GM23338 (cell line): ENCODE measurements at regions not wholly inside any gene's neighbourhood (a gene's known extent, or its start where the extent isn't known, plus 50 kb on each side); places are given as distances from the start of the nearest gene placed in this dataset.

ENCODE experiments used
- ATAC-seq: fragments of 200-7000 bp; cut with Tn5 transposase; 3 replicates; pipeline ENCODE4 v1.9.1; 2020
- DNase-seq: peaks from one replicate; pipeline ENCODE4 v3.0.0-alpha.2; 2015; ENCODE audit warnings: low spot score
- H2AFZ ChIP-seq: fragments of 200-600 bp; sonication (generic); 2 replicates; pipeline ENCODE4 v1.8.0; 2016; ENCODE audit warnings: antibody characterized with exemption, mild to moderate bottlenecking, moderate library complexity
- H3F3A ChIP-seq: fragments of 200-600 bp; sonication (generic); replicated peaks from 2 replicates; pipeline ENCODE4 v1.8.0; 2017; ENCODE audit warnings: antibody characterized with exemption, mixed run types, low read depth
- H3K27ac ChIP-seq: fragments of 200-600 bp; sonication (generic); 2 replicates; pipeline ENCODE4 v1.6.1; 2016; ENCODE audit warnings: low read depth
- H3K27me3 ChIP-seq: fragments of 200-600 bp; sonication (generic); 2 replicates; pipeline ENCODE4 v1.8.0; 2016; ENCODE audit warnings: mild to moderate bottlenecking, mixed run types, moderate library complexity; ENCODE audit not compliant: insufficient read depth
- H3K36me3 ChIP-seq: fragments of 200-600 bp; sonication (generic); 2 replicates; pipeline ENCODE4 v1.8.0; 2016; ENCODE audit warnings: mild to moderate bottlenecking; ENCODE audit not compliant: insufficient read depth
- H3K4me1 ChIP-seq: fragments of 200-600 bp; sonication (generic); 2 replicates; pipeline ENCODE4 v1.8.0; 2016; ENCODE audit warnings: mild to moderate bottlenecking, moderate library complexity; ENCODE audit not compliant: insufficient read depth
- H3K4me2 ChIP-seq: fragments of 200-600 bp; sonication (generic); 2 replicates; pipeline ENCODE4 v1.7.1; 2017; ENCODE audit warnings: mixed run types
- H3K4me3 ChIP-seq: fragments of 200-600 bp; sonication (generic); 2 replicates; pipeline ENCODE4 v1.6.1; 2016; ENCODE audit warnings: mixed run types
- H3K79me2 ChIP-seq: fragments of 200-600 bp; sonication (generic); replicated peaks from 2 replicates; pipeline ENCODE4 v1.8.0; 2017; ENCODE audit warnings: mild to moderate bottlenecking; ENCODE audit not compliant: insufficient read depth
- H3K9me2 ChIP-seq: fragments of 200-600 bp; sonication (generic); 2 replicates; pipeline ENCODE4 v1.8.0; 2017; ENCODE audit not compliant: insufficient read depth
- H4K20me1 ChIP-seq: fragments of 200-600 bp; sonication (generic); replicated peaks from 2 replicates; pipeline ENCODE4 v1.8.0; 2017; ENCODE audit warnings: mild to moderate bottlenecking; ENCODE audit not compliant: insufficient read depth
- H3K27ac Mint-ChIP-seq: 2 replicates; pipeline ENCODE4 v1.8.0; 2020; ENCODE audit warnings: inconsistent platforms, mild to moderate bottlenecking, moderate library complexity, mixed read lengths
- H3K27me3 Mint-ChIP-seq: 3 replicates; pipeline ENCODE4 v1.8.0; 2022; ENCODE audit warnings: low read depth, mild to moderate bottlenecking, moderate library complexity, mixed read lengths, inconsistent platforms; ENCODE audit not compliant: insufficient read depth, poor library complexity
- H3K36me3 Mint-ChIP-seq: 3 replicates; pipeline ENCODE4 v1.8.0; 2021; ENCODE audit warnings: low read depth, mild to moderate bottlenecking, inconsistent platforms, moderate library complexity, mixed read lengths
- H3K4me1 Mint-ChIP-seq: 3 replicates; pipeline ENCODE4 v1.8.0; 2020; ENCODE audit warnings: mild to moderate bottlenecking, inconsistent platforms, mixed read lengths
- H3K4me3 Mint-ChIP-seq: 3 replicates; pipeline ENCODE4 v1.8.0; 2021; ENCODE audit warnings: moderate library complexity, mild to moderate bottlenecking, inconsistent platforms, mixed read lengths
- H3K9me3 Mint-ChIP-seq: 3 replicates; pipeline ENCODE4 v1.8.0; 2020; ENCODE audit warnings: moderate library complexity, mild to moderate bottlenecking, inconsistent platforms, mixed read lengths
- CREB1 ChIP-seq: fragments of 250-450 bp; sonication (Bioruptor Pico); IDR thresholded peaks from 2 replicates; pipeline ENCODE4 v1.5.0; 2020; ENCODE audit warnings: low read depth, mild to moderate bottlenecking, moderate library complexity
- CTCF ChIP-seq, 2 experiments: fragments of 200-600 bp in 1 of 2; sonication (generic) in 1 of 2; conservative IDR thresholded peaks; 2 replicates each; pipeline versions ENCODE4 v1.5.1 to v1.6.1; 2016 to 2017; ENCODE audit warnings: antibody characterized with exemption in 2 of 2, low read depth in 2 of 2, mild to moderate bottlenecking in 2 of 2, moderate library complexity in 1 of 2
- ETS1 ChIP-seq: IDR thresholded peaks from 2 replicates; pipeline ENCODE4 v1.6.1; 2016; ENCODE audit warnings: antibody characterized with exemption
- NANOG ChIP-seq: IDR thresholded peaks from 2 replicates; pipeline ENCODE4 v1.6.1; 2016; ENCODE audit warnings: antibody characterized with exemption, borderline replicate concordance
- POLR2AphosphoS5 ChIP-seq: IDR thresholded peaks from 2 replicates; pipeline ENCODE4 v1.6.1; 2016; ENCODE audit warnings: antibody characterized with exemption, low read depth
- ZNF114 ChIP-seq: fragments of 250-450 bp; sonication (Bioruptor Pico); IDR thresholded peaks from 2 replicates; pipeline ENCODE4 v1.5.0; 2020; ENCODE audit warnings: mild to moderate bottlenecking, moderate library complexity
- ZNF331 ChIP-seq: fragments of 250-450 bp; sonication (Bioruptor Pico); IDR thresholded peaks from 2 replicates; pipeline ENCODE4 v1.5.0; 2020; ENCODE audit warnings: low read depth, mild to moderate bottlenecking, moderate library complexity
- ZNF462 ChIP-seq: fragments of 250-450 bp; sonication (Bioruptor Pico); IDR thresholded peaks from 2 replicates; pipeline ENCODE4 v1.5.0; 2020; ENCODE audit warnings: mild to moderate bottlenecking, moderate library complexity

GRCh38 chr18:78716022-78716421 is 263.6 kb upstream of the SALL3 start (continued):
- TF ChIP-seq ETS1 = no peak
- TF ChIP-seq CTCF (conservative IDR thresholded peaks at IDR 0.05; ENCODE audit: low read depth in 2 of 2) = no peak
- no peak for TF ChIP-seq CREB1

- Histone ChIP-seq H3K9me2 (peaks cover 5% of the 10 kb centered on the region; the same call in 1 of the 2 replicates), H3K79me2 (no peaks in the 10 kb centered on the region), H4K20me1 (no peaks in the 10 kb centered on the region), H3K27ac (no peak overlapping the region), H2AFZ (no peak overlapping the region), H3K4me1 (0 out of 2 replicates have a peak, but pooled peaks cover 5% of the 10 kb centered on the region), H3F3A (no peaks in the 10 kb centered on the region), H3K27me3 (no peaks in the 10 kb centered on the region), H3K4me3 (no peak overlapping the region), H3K4me2 (no peak overlapping the region), H3K36me3 (no peaks in the 10 kb centered on the region; the same call in 1 of the 2 replicates)
- Mint-ChIP-seq H3K9me3 (peaks cover 93% of the 10 kb centered on the region), H3K4me1 (no peaks in the 10 kb centered on the region), H3K27me3 (peaks cover 6% of the 10 kb centered on the region), H3K36me3 (peaks cover 43% of the 10 kb centered on the region), H3K27ac (no peak overlapping the region), H3K4me3 (no peak overlapping the region)
- ATAC-seq (no peak), DNase-seq (no peak)
- TF ChIP-seq ETS1 (no peak), CTCF (conservative IDR thresholded peaks at IDR 0.05; ENCODE audit: low read depth in 2 of 2) (no peak), ZNF114 (no peak), ZNF331 (CRISPR knock-in tag) (no peak), ZNF462 (no peak), POLR2AphosphoS5 (no peak), NANOG (no peak)
Observed at GRCh38 chr18:78716581-78716980, 263.0 kb upstream of the SALL3 start.
